ENCODE measurements at regions not wholly inside any gene's neighbourhood (a gene's known extent, or its start where the extent isn't known, plus 50 kb on each side); places are given as distances from the start of the nearest gene placed in this dataset.

GRCh38 chr1:232553050-232553754 is 76.7 kb downstream of the SIPA1L2 start:
- ATAC-seq (replicated peaks in 6 of 8), result peak in 1 of 8 experiments; percentile 33
- 29 to 100% (median 87%) methylated on average over 1 to 7 of the region's 12 CpGs; no CpG with 5 or more reads in 2 of the 10 experiments for WGBS, 10 experiments
- in situ Hi-C loops (cut with MboI; ENCODE audit: low pct_unique_long_range_greater_than_20kb in 2 of 9, low sequenced_read_pairs in 9 of 9, unreplicated experiment in 9 of 9), result no loop called here
- Histone ChIP-seq H3K27ac (no peak overlapping the region), H3K4me3 (no peak overlapping the region), H3K4me1 (replicated peaks in 1 of 2) (peaks cover 36 to 72% of the 10 kb centered on the region in 2 donors)

DNA sequence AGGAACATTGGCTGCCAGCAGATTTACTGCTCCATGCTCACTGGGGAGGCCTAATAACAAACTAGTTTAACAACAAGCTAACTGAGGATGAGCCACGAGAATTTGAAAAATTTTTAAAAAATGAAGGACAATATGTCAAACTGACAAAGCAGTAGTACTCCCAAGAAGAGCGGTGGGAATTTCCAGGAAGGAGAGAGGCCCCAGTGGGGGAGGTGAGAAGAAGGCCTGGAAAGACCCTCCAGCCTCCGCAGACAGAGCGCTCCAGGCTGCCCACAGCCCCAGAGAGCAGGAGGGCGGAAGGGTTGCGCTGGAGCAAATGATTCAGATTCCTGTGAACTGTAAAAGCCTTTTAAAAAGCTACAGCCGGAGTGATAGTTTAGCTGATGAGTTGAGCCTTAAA is 78.5 kb downstream of the SIPA1L2 start:
- in situ Hi-C loops (cut with MboI; ENCODE audit: low pct_unique_long_range_greater_than_20kb in 2 of 9, low sequenced_read_pairs in 9 of 9, unreplicated experiment in 9 of 9), result no loop called here
- Histone ChIP-seq H3K4me3 (no peak overlapping the region), H3K4me1 (replicated peaks in 1 of 2) (peaks cover 37 to 61% of the 10 kb centered on the region in 2 donors), H3K27ac (no peak overlapping the region)
- 61 to 94% (median 76%) methylated on average over 1 to 7 of the region's 7 CpGs; no CpG with 5 or more reads in 1 of the 10 experiments for WGBS, 10 experiments
- ATAC-seq (replicated peaks in 6 of 8), result peak in 3 of 8 experiments; percentile 20 to 60 (median 59)

GRCh38 chr1:232550007-232550406 is 79.9 kb downstream of the SIPA1L2 start:
- in situ Hi-C loops (cut with MboI; ENCODE audit: low pct_unique_long_range_greater_than_20kb in 2 of 9, low sequenced_read_pairs in 9 of 9, unreplicated experiment in 9 of 9), result no loop called here
- Histone ChIP-seq H3K4me1 (replicated peaks in 1 of 2) (peaks cover 32 to 55% of the 10 kb centered on the region in 2 donors), H3K27ac (no peak overlapping the region), H3K4me3 (no peak overlapping the region)
- ATAC-seq (replicated peaks in 6 of 8), result no peak
- 0 to 92% (median 69%) methylated on average over 1 to 2 of the region's 2 CpGs; no CpG with 5 or more reads in 2 of the 10 experiments for WGBS, 10 experiments

DNA sequence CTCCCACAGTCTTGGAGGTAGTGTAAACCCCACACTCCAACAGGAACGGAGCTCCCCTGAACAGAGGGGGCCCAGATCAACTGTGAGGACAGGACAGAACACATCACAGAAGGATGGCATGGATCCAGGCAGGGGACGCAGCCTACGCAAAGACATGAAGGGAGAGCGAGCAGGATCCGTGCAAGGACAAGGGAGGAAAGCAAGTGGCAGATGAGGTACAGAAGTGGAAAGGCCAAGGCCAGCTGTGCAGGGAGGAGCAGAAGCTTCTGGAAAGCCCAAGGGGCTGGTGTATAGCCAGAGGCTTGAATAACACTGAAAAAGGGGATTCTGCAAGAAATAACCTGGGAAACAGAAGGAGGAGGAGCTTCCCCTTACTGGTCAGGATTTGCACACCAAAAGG is 81.2 kb downstream of the SIPA1L2 start:
- WGBS, 10 experiments, result 58 to 100% (median 86%) methylated on average over 1 to 5 of the region's 5 CpGs; no CpG with 5 or more reads in 3 of the 10 experiments
- ATAC-seq (replicated peaks in 6 of 8), result peak in 5 of 8 experiments; percentile 22 to 68 (median 50)

DNA sequence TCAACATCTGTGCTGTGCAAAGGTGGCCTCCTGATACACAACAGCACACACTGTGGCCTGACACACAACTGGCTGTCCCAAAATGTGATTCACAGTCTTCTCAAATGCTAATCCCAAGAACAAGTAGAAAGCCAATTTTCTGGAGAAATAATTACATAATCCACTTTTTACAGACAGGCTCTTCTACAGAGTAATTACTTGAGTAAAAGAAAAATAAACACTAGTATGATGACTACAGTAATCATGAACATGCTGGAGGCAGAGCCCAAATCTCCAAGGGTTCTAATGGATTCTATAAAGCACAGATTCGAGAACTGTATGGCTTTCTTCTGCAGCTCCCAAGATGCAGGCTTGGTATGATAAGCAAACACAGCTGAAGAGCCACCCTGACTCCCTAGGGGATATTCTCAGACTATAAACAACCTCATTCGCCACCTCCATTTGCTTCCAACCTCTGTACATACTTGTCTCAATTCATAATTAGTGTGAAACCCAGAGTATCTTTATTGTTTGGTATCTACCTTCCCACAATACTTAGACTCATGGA is 81.9 kb downstream of the SIPA1L2 start:
- ATAC-seq (replicated peaks in 6 of 8), result peak in 4 of 8 experiments; percentile 13 to 64 (median 52)
- Histone ChIP-seq H3K4me1 (replicated peaks in 1 of 2) (peaks cover 30 to 43% of the 10 kb centered on the region in 2 donors), H3K4me3 (no peak overlapping the region), H3K27ac (no peak overlapping the region)
- in situ Hi-C loops (cut with MboI; ENCODE audit: low pct_unique_long_range_greater_than_20kb in 2 of 9, low sequenced_read_pairs in 9 of 9, unreplicated experiment in 9 of 9), result no loop called here
- WGBS, 10 experiments, result 17 to 100% (median 89%) methylated on average over 1 to 2 of the region's 2 CpGs; no CpG with 5 or more reads in 1 of the 10 experiments

More for the DNA sequence above, 81.2 kb downstream of the SIPA1L2 start:
- in situ Hi-C loops (cut with MboI; ENCODE audit: low pct_unique_long_range_greater_than_20kb in 2 of 9, low sequenced_read_pairs in 9 of 9, unreplicated experiment in 9 of 9), result no loop called here
- Histone ChIP-seq H3K27ac (no peak overlapping the region), H3K4me3 (no peak overlapping the region), H3K4me1 (replicated peaks in 1 of 2) (peaks cover 30 to 46% of the 10 kb centered on the region in 2 donors)

GRCh38 chr1:232542633-232543593 is 87.0 kb downstream of the SIPA1L2 start:
- in situ Hi-C loops (cut with MboI; ENCODE audit: low pct_unique_long_range_greater_than_20kb in 2 of 9, low sequenced_read_pairs in 9 of 9, unreplicated experiment in 9 of 9), result no loop called here
- WGBS, 10 experiments, result 66 to 100% (median 91%) methylated on average over 1 to 13 of the region's 13 CpGs
- H3K27ac ChIP-seq, result no peak overlapping the region
- H3K4me1 ChIP-seq (replicated peaks in 1 of 2), result peaks cover 16 to 27% of the 10 kb centered on the region in 2 donors
- ATAC-seq (replicated peaks in 6 of 8), result peak in 6 of 8 experiments; percentile 46 to 93 (median 70)
- no peak overlapping the region for H3K4me3 ChIP-seq

- no peak for ATAC-seq (replicated peaks in 6 of 8)
- Histone ChIP-seq H3K4me3 (no peak overlapping the region), H3K4me1 (replicated peaks in 1 of 2) (peaks cover 11 to 17% of the 10 kb centered on the region in 2 donors), H3K27ac (no peak overlapping the region)
- in situ Hi-C loops (cut with MboI; ENCODE audit: low pct_unique_long_range_greater_than_20kb in 2 of 9, low sequenced_read_pairs in 9 of 9, unreplicated experiment in 9 of 9), result no loop called here
- 63 to 98% (median 91%) methylated on average over 1 to 5 of the region's 5 CpGs for WGBS, 10 experiments
These were observed 91.0 kb downstream of the SIPA1L2 start for GRCh38 chr1:232538943-232539302.

DNA sequence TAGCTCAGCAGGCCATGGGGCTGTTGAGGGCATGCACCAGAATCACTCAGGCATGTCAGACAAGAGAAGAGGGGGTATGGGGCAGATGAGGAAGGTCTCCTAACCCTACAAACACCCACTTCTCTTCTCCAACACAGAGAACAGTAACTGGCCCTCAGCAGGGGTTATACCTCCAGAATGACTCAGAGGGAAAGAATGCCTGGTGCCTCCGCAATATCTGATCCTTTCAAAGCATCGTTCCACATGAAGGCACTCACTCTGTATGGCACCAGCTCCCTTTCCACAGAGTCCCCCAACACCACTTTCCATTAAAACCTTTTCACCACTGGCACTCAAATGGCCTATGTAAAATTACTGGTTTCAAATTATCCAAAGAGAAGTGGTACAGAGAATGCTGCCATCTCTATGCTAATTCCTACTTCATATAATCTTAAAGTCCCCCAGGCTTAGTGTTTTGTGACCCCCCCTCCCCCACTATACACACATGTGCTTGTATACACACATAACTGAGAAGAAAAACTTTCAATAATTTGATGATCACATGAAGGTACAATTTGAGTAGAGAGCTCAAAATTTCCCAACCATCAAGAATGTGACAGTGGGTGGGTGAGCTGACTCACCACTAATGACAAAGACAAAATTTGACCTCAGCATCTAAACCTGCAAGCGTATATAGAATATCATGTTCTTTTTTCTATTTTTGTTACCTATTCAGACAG is 91.5 kb downstream of the SIPA1L2 start:
- in situ Hi-C loops (cut with MboI; ENCODE audit: low pct_unique_long_range_greater_than_20kb in 2 of 9, low sequenced_read_pairs in 9 of 9, unreplicated experiment in 9 of 9), result no loop called here
- H3K4me3 ChIP-seq, result no peak overlapping the region
- ATAC-seq (replicated peaks in 6 of 8), result peak in 2 of 8 experiments; percentile 45 to 48
- 50 to 100% (median 90%) methylated on average over 1 to 3 of the region's 3 CpGs; no CpG with 5 or more reads in 2 of the 10 experiments for whole genome bisulfite sequencing, 10 experiments
- peaks cover 11 to 17% of the 10 kb centered on the region in 2 donors for H3K4me1 ChIP-seq (replicated peaks in 1 of 2)
- no peak overlapping the region for H3K27ac ChIP-seq

DNA sequence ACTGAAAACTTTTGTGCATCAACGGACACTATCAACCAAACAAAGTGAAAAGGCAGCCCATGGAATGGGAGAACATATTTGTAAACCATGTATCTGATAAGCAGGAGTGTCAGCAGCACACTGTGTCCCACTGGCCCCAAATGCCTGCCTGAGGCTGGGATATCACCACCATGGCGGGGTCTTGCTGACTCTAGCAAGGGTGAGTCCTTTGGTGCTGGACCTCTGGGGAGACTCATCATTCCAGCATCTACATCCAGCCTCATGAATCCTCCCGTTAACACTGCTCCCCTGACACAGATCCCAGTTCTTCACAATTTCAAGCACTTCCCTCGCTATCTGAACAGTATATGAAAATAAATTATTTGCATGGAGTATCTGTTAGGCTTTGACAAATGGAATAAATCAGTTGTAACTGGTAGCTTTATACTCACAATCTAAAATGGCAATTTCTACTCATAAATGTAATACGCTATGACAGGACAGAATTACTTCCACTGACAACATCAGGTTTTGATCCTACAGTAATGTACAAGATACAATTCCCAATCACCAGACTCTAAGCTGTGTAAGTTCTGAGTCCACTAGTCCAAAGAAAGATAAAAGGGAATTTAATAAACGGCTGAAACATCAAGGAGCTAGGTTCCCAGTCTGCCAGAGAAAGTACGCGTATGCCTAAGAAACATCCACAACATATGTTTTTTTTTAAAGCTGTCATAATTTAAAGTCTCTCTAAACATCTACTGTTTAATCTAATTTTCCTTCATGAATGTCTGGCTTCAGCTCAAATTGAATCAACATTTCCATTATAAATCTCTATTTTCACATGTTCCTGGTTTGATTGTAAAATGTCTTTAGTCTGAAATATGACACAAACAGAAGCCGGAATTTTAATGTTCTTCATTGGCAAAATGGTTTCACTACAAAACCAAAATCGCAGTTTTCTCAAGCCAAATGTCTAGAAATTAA is 95.1 kb downstream of the SIPA1L2 start:
- WGBS, 10 experiments, result 65 to 100% (median 93%) methylated on average over 6 to 10 of the region's 10 CpGs

GRCh38 chr1:232533328-232533727 is 96.6 kb downstream of the SIPA1L2 start:
- no peak for ATAC-seq (replicated peaks in 6 of 8)
- in situ Hi-C loops (cut with MboI; ENCODE audit: low pct_unique_long_range_greater_than_20kb in 2 of 9, low sequenced_read_pairs in 9 of 9, unreplicated experiment in 9 of 9), result no loop called here
- peaks cover under 1 to 4% of the 10 kb centered on the region in 2 donors for H3K4me1 ChIP-seq (replicated peaks in 1 of 2)
- whole genome bisulfite sequencing, 10 experiments, result 71 to 100% (median 94%) methylated on average over 1 of the region's 1 CpG; no CpG with 5 or more reads in 6 of the 10 experiments
- no peak overlapping the region for H3K27ac ChIP-seq
- no peak overlapping the region for H3K4me3 ChIP-seq

More for the DNA sequence above, 95.1 kb downstream of the SIPA1L2 start:
- Histone ChIP-seq H3K4me3 (no peak overlapping the region), H3K4me1 (replicated peaks in 1 of 2) (peaks cover 4 to 7% of the 10 kb centered on the region in 2 donors), H3K27ac (no peak overlapping the region)
- in situ Hi-C loops (cut with MboI; ENCODE audit: low pct_unique_long_range_greater_than_20kb in 2 of 9, low sequenced_read_pairs in 9 of 9, unreplicated experiment in 9 of 9), result no loop called here
- ATAC-seq (replicated peaks in 6 of 8), result peak in 1 of 8 experiments; percentile 28

DNA sequence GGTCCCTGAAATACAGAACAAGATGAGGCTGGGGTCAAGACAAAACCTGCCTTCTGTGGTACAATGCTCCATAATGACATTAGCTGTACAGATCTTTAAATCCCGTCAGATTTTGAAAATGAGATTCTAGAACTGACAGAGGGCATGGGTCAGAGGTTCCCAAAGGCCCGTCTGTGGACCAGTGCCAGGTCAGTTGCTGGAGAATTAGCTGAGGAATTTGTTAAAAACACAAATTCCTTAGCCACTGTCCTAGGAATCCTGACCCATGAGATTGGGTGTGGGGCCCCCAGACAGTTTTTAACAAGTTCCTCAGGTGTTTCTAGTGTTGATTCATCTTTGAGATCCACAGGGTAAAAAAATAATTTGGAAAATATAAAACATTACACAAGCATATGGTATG is 97.0 kb downstream of the SIPA1L2 start:
- no peak overlapping the region for H3K27ac ChIP-seq
- in situ Hi-C loops (cut with MboI; ENCODE audit: low pct_unique_long_range_greater_than_20kb in 2 of 9, low sequenced_read_pairs in 9 of 9, unreplicated experiment in 9 of 9), result no loop called here
- 50 to 100% (median 100%) methylated on average over 1 to 2 of the region's 2 CpGs; no CpG with 5 or more reads in 3 of the 10 experiments for WGBS, 10 experiments
- H3K4me3 ChIP-seq, result no peak overlapping the region
- no peak for ATAC-seq (replicated peaks in 6 of 8)
- no peaks in the 10 kb centered on the region for H3K4me1 ChIP-seq (replicated peaks in 1 of 2)

All from motor neuron (in vitro differentiated cells).